ENCODE measurements at regions not wholly inside any gene's neighbourhood (a gene's known extent, or its start where the extent isn't known, plus 50 kb on each side); places are given as distances from the start of the nearest gene placed in this dataset.

DNA sequence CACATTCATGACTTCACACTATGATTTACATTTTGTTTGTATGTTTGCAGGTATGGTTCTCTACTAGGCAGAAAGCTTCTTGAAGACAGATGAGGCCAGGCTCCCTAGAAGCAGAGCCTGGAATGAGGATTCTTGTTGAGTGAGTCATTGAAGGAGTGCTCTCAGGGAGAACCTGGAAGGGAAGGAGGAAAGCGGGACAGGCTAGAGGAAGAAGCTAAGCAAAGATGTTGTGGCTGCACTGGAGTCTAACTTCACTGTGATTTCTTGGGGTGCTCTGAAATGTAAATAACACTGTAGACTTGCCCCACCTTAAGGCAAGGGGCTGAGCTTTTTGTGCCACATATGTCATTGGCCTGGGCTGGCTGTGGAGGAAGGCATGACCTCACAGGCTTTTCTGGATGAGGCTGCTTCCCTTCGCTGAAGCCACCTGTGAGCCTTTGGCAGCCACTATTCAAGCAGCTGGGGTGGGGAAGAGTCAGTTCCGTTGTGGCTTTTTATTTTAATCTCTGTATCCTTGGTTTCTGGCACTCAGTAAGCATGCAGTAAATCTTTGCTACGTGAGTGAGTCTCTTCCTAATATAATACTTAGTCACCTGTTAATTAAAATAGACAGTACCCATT, 307.3 kb downstream of the SV2B start:
- no peak for DNase-seq (ENCODE audit: low read depth, low spot score)
- Mint-ChIP-seq H3K27me3 (ENCODE audit: low read depth) (no peaks in the 10 kb centered on the region), H3K9me3 (no peaks in the 10 kb centered on the region), H3K36me3 (ENCODE audit: low read depth) (no peaks in the 10 kb centered on the region), H3K27ac (ENCODE audit: unreplicated experiment) (no peak overlapping the region), H3K4me3 (no peak overlapping the region), H3K4me1 (no peaks in the 10 kb centered on the region)
- TF ChIP-seq CTCF (conservative IDR thresholded peaks at IDR 0.05), result no peak

GRCh38 chr15:91408476-91409076, 308.5 kb downstream of the SV2B start:
- no peaks in the 10 kb centered on the region for H3K27me3 Mint-ChIP-seq (ENCODE audit: low read depth)
- no peak overlapping the region for H3K27ac Mint-ChIP-seq (ENCODE audit: unreplicated experiment)
- H3K4me1 Mint-ChIP-seq, result no peaks in the 10 kb centered on the region
- H3K36me3 Mint-ChIP-seq (ENCODE audit: low read depth), result no peaks in the 10 kb centered on the region
- no peaks in the 10 kb centered on the region for H3K9me3 Mint-ChIP-seq
- no peak for DNase-seq (ENCODE audit: low read depth, low spot score)
- H3K4me3 Mint-ChIP-seq, result no peak overlapping the region
- TF ChIP-seq CTCF (conservative IDR thresholded peaks at IDR 0.05), result no peak

DNA sequence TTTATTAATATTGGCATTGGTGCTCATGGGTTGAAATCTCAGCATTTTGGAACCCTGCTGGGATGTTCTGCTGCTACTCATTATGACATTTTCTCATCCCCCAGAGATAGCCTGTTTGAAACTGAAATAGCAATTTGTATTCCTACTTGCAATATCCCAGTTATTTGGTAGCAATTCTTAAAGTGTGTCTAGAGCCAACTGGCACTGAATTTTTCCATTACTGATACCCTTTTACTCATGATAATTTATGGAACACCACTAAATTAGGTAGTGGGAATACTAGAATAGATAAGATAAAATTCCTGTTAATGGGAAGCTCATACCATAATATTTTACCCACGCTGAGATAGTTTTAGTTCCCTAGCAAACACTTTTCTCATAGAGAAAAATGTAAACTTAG, 309.3 kb downstream of the SV2B start:
- Mint-ChIP-seq H3K9me3 (peaks cover 5% of the 10 kb centered on the region), H3K27ac (ENCODE audit: unreplicated experiment) (no peak overlapping the region), H3K27me3 (ENCODE audit: low read depth) (no peaks in the 10 kb centered on the region), H3K4me1 (no peaks in the 10 kb centered on the region), H3K36me3 (ENCODE audit: low read depth) (no peaks in the 10 kb centered on the region), H3K4me3 (no peak overlapping the region)
- no peak for DNase-seq (ENCODE audit: low read depth, low spot score)
- TF ChIP-seq CTCF (conservative IDR thresholded peaks at IDR 0.05), result no peak

- TF ChIP-seq CTCF (conservative IDR thresholded peaks at IDR 0.05), result no peak
- Mint-ChIP-seq H3K4me1 (no peaks in the 10 kb centered on the region), H3K27ac (ENCODE audit: unreplicated experiment) (no peak overlapping the region), H3K36me3 (ENCODE audit: low read depth) (no peaks in the 10 kb centered on the region), H3K27me3 (ENCODE audit: low read depth) (no peaks in the 10 kb centered on the region), H3K9me3 (peaks cover 8% of the 10 kb centered on the region), H3K4me3 (no peak overlapping the region)
- DNase-seq (ENCODE audit: low read depth, low spot score), result no peak
These were observed 311.5 kb downstream of the SV2B start for GRCh38 chr15:91411586-91411985.

GRCh38 chr15:91412138-91412928, 312.3 kb downstream of the SV2B start:
- Mint-ChIP-seq H3K36me3 (ENCODE audit: low read depth) (no peaks in the 10 kb centered on the region), H3K4me1 (no peaks in the 10 kb centered on the region), H3K9me3 (peaks cover 8% of the 10 kb centered on the region), H3K27me3 (ENCODE audit: low read depth) (no peaks in the 10 kb centered on the region), H3K27ac (ENCODE audit: unreplicated experiment) (no peak overlapping the region), H3K4me3 (no peak overlapping the region)
- DNase-seq (ENCODE audit: low read depth, low spot score), result no peak
- no peak for TF ChIP-seq CTCF (conservative IDR thresholded peaks at IDR 0.05)

Data from neural crest cell (in vitro differentiated cells).